Renal cortex interstitium (tissue), 11 donors: ENCODE measurements at regions not wholly inside any gene's neighbourhood (a gene's known extent, or its start where the extent isn't known, plus 50 kb on each side); places are given as distances from the start of the nearest gene placed in this dataset.

Experiments used
- DNase-seq, 11 donors: peaks; one replicate each; pipeline ENCODE4 v3.0.0-alpha.2; 2013; ENCODE audit warnings: low read depth in 9 of 11, low spot score in 4 of 11; ENCODE audit errors: extremely low read depth in 1 of 11

- DNase-seq: no peak
Measured at GRCh38 chr6:77403424-77403823, 59.9 kb downstream of the HTR1B start.

GRCh38 chr6:77401231-77401630, 62.1 kb downstream of the HTR1B start:
- DNase-seq: no peak

GRCh38 chr6:77397561-77397960, 65.7 kb downstream of the HTR1B start:
- no peak for DNase-seq

GRCh38 chr6:77389402-77389801, 73.9 kb downstream of the HTR1B start:
- no peak for DNase-seq

GRCh38 chr6:77383026-77383425, 80.3 kb downstream of the HTR1B start:
- DNase-seq: no peak

- no peak for DNase-seq
Measured at GRCh38 chr6:77373955-77374354, 89.3 kb downstream of the HTR1B start.

- no peak for DNase-seq
Measured at GRCh38 chr6:77371748-77372147, 91.5 kb downstream of the HTR1B start.

- no peak for DNase-seq
Measured at GRCh38 chr6:77368660-77369313, 94.5 kb downstream of the HTR1B start.

GRCh38 chr6:77366798-77367197, 96.5 kb downstream of the HTR1B start:
- DNase-seq: no peak

GRCh38 chr6:77363702-77364101, 99.6 kb downstream of the HTR1B start:
- DNase-seq: no peak

- no peak for DNase-seq
Measured at GRCh38 chr6:77362055-77362454, 101.2 kb downstream of the HTR1B start.

GRCh38 chr6:77361018-77361417, 102.3 kb downstream of the HTR1B start:
- DNase-seq: no peak

GRCh38 chr6:77356821-77357220, 106.5 kb downstream of the HTR1B start:
- no peak for DNase-seq

GRCh38 chr6:77354581-77354980, 108.7 kb downstream of the HTR1B start:
- DNase-seq: no peak

GRCh38 chr6:77353129-77353528, 110.2 kb downstream of the HTR1B start:
- no peak for DNase-seq

- no peak for DNase-seq
Measured at GRCh38 chr6:77341058-77341986, 122.0 kb downstream of the HTR1B start.

- DNase-seq: no peak
Measured at GRCh38 chr6:77340331-77340730, 123.0 kb downstream of the HTR1B start.

- no peak for DNase-seq
Measured at GRCh38 chr6:77339926-77340325, 123.4 kb downstream of the HTR1B start.

GRCh38 chr6:77337392-77337791, 125.9 kb downstream of the HTR1B start:
- DNase-seq: no peak

GRCh38 chr6:77334093-77334492, 129.2 kb downstream of the HTR1B start:
- DNase-seq: no peak
